H9 (cell line): ENCODE measurements at regions not wholly inside any gene's neighbourhood (a gene's known extent, or its start where the extent isn't known, plus 50 kb on each side); places are given as distances from the start of the nearest gene placed in this dataset.

Experiments
- DNase-seq: peaks from one replicate; pipeline ENCODE4 v3.0.0-alpha.2; 2017
- H2AFZ ChIP-seq: one replicate; pipeline ENCODE4 v1.6.1; 2013; ENCODE audit warnings: mild to moderate bottlenecking, low read length, control low read depth, moderate library complexity
- H2AK5ac ChIP-seq: 2 replicates; pipeline ENCODE4 v1.6.1; 2013; ENCODE audit warnings: low read length, control low read depth, mixed read lengths; ENCODE audit not compliant: insufficient read length
- H2BK120ac ChIP-seq: one replicate; pipeline ENCODE4 v1.6.1; 2013; ENCODE audit warnings: low read depth, mild to moderate bottlenecking, low read length, control low read depth, inconsistent platforms; ENCODE audit not compliant: poor library complexity, severe bottlenecking
- H2BK12ac ChIP-seq: 2 replicates; pipeline ENCODE4 v1.6.1; 2013; ENCODE audit warnings: low read length, control low read depth, mixed read lengths, low read depth; ENCODE audit not compliant: insufficient read length
- H2BK15ac ChIP-seq: 2 replicates; pipeline ENCODE4 v1.6.1; 2013; ENCODE audit warnings: low read depth, low read length, control low read depth
- H2BK20ac ChIP-seq: one replicate; pipeline ENCODE4 v1.6.1; 2013; ENCODE audit warnings: low read depth, mild to moderate bottlenecking, low read length, control low read depth, inconsistent platforms; ENCODE audit not compliant: poor library complexity, severe bottlenecking
- H2BK5ac ChIP-seq: 2 replicates; pipeline ENCODE4 v1.6.1; 2013; ENCODE audit warnings: low read length, control low read depth, mixed read lengths; ENCODE audit not compliant: insufficient read length
- H3K14ac ChIP-seq: 2 replicates; pipeline ENCODE4 v1.6.1; 2013; ENCODE audit warnings: low read length, control low read depth; ENCODE audit not compliant: insufficient read depth
- H3K18ac ChIP-seq: 2 replicates; pipeline ENCODE4 v1.6.1; 2013; ENCODE audit warnings: low read depth, mild to moderate bottlenecking, mixed read lengths, low read length, control low read depth; ENCODE audit not compliant: insufficient read length
- H3K23ac ChIP-seq: 2 replicates; pipeline ENCODE4 v1.6.1; 2013; ENCODE audit warnings: low read length, control low read depth, mixed read lengths, low read depth; ENCODE audit not compliant: insufficient read length
- H3K23me2 ChIP-seq: 2 replicates; pipeline ENCODE4 v1.6.1; 2013; ENCODE audit warnings: low read depth, mild to moderate bottlenecking, mixed read lengths, low read length, control low read depth; ENCODE audit not compliant: insufficient read length, poor library complexity, severe bottlenecking
- H3K27ac ChIP-seq: 2 replicates; pipeline ENCODE4 v1.5.1; 2013; ENCODE audit warnings: low read length, control low read depth, mixed read lengths, low read depth; ENCODE audit not compliant: insufficient read length
- H3K27me3 ChIP-seq: 2 replicates; pipeline ENCODE4 v1.6.1; 2013; ENCODE audit warnings: low read length, control low read depth, inconsistent platforms; ENCODE audit not compliant: insufficient read depth
- H3K4ac ChIP-seq: 2 replicates; pipeline ENCODE4 v1.6.1; 2013; ENCODE audit warnings: low read depth, mild to moderate bottlenecking, control low read depth, inconsistent platforms, low read length, moderate library complexity
- H3K4me1 ChIP-seq: 2 replicates; pipeline ENCODE4 v1.6.1; 2013; ENCODE audit warnings: low read length, control low read depth, inconsistent platforms; ENCODE audit not compliant: insufficient read depth
- H3K4me2 ChIP-seq: 2 replicates; pipeline ENCODE4 v1.6.1; 2013; ENCODE audit warnings: low read length, control low read depth, mixed read lengths; ENCODE audit not compliant: insufficient read length, insufficient read depth
- H3K56ac ChIP-seq: 2 replicates; pipeline ENCODE4 v1.6.1; 2013; ENCODE audit warnings: low read depth, mild to moderate bottlenecking, mixed read lengths, low read length, control low read depth; ENCODE audit not compliant: insufficient read length
- H3K79me1 ChIP-seq: 2 replicates; pipeline ENCODE4 v1.6.1; 2013; ENCODE audit warnings: low read depth, mild to moderate bottlenecking, moderate library complexity, low read length, control low read depth, inconsistent platforms; ENCODE audit not compliant: insufficient read depth, poor library complexity, severe bottlenecking
- H3K79me2 ChIP-seq: 2 replicates; pipeline ENCODE4 v1.6.1; 2013; ENCODE audit warnings: low read length, control low read depth, inconsistent platforms; ENCODE audit not compliant: insufficient read depth
- H3K9ac ChIP-seq: 2 replicates; pipeline ENCODE4 v1.6.1; 2013; ENCODE audit warnings: low read length, control low read depth, mixed read lengths; ENCODE audit not compliant: insufficient read length; ENCODE audit errors: extremely low read depth
- H3K9me3 ChIP-seq: one replicate; pipeline ENCODE4 v1.6.1; 2013; ENCODE audit warnings: low read depth, low read length, inconsistent platforms; ENCODE audit not compliant: control insufficient read depth
- H3T11ph ChIP-seq: one replicate; pipeline ENCODE4 v1.6.1; 2013; ENCODE audit warnings: mild to moderate bottlenecking, low read length, control low read depth, inconsistent platforms
- H4K20me1 ChIP-seq: one replicate; pipeline ENCODE4 v1.6.1; 2013; ENCODE audit not compliant: control insufficient read depth, insufficient read length, insufficient read depth
- H4K5ac ChIP-seq: 2 replicates; pipeline ENCODE4 v1.6.1; 2013; ENCODE audit warnings: low read depth, mild to moderate bottlenecking, mixed read lengths, low read length, control low read depth; ENCODE audit not compliant: insufficient read length
- H4K8ac ChIP-seq: replicated peaks from 2 replicates; pipeline ENCODE4 v1.6.1; 2013; ENCODE audit warnings: low read length, control low read depth, mixed read lengths, low read depth; ENCODE audit not compliant: insufficient read length
- H4K91ac ChIP-seq: 2 replicates; pipeline ENCODE4 v1.6.1; 2013; ENCODE audit warnings: low read depth, mild to moderate bottlenecking, moderate library complexity, mixed read lengths, low read length, control low read depth; ENCODE audit not compliant: insufficient read length
- H3K27ac Mint-ChIP-seq, 3 experiments: 2 replicates in 2 of 3; 3 replicates in 1 of 3; pipeline ENCODE4 v1.8.0; 2020 to 2021; ENCODE audit warnings: mixed read lengths in 3 of 3, mild to moderate bottlenecking in 1 of 3, moderate library complexity in 1 of 3
- H3K27me3 Mint-ChIP-seq: 2 replicates; pipeline ENCODE4 v1.8.0; 2021; ENCODE audit warnings: low read depth, mild to moderate bottlenecking, moderate library complexity, mixed read lengths
- H3K36me3 Mint-ChIP-seq, 3 experiments: 2 replicates in 2 of 3; 3 replicates in 1 of 3; pipeline ENCODE4 v1.8.0; 2020 to 2021; ENCODE audit warnings: low read depth in 3 of 3, mixed read lengths in 3 of 3; ENCODE audit not compliant: insufficient read depth in 1 of 3
- H3K4me1 Mint-ChIP-seq, 2 experiments: 2 replicates each; pipeline ENCODE4 v1.8.0; 2020; ENCODE audit warnings: mixed read lengths in 2 of 2
- H3K4me3 Mint-ChIP-seq, 2 experiments: 2 replicates in 1 of 2; 3 replicates in 1 of 2; pipeline ENCODE4 v1.8.0; 2020 to 2021; ENCODE audit warnings: mild to moderate bottlenecking in 2 of 2, mixed read lengths in 2 of 2, moderate library complexity in 1 of 2
- H3K9me3 Mint-ChIP-seq, 2 experiments: 2 replicates in 1 of 2; 3 replicates in 1 of 2; pipeline ENCODE4 v1.8.0; 2020; ENCODE audit warnings: mild to moderate bottlenecking in 2 of 2, mixed read lengths in 2 of 2, moderate library complexity in 1 of 2
- CTCF ChIP-seq: fragments of 200-600 bp; sonication (generic); conservative IDR thresholded peaks from 3 replicates; pipeline ENCODE4 v1.8.0; 2021; ENCODE audit warnings: antibody characterized with exemption, mild to moderate bottlenecking
- WGBS: extraction: QIAGEN DNeasy Blood & Tissue Kit; methylation state at CpG from one replicate; pipeline ENCODE4 v1.1.7; 2013; ENCODE audit warnings: missing lambda C conversion rate, low lambda C conversion rate, mixed read lengths; ENCODE audit not compliant: insufficient read length; ENCODE audit errors: extremely low coverage; 5-methylcytosine and 5-hydroxymethylcytosine counted together

- no peaks in the 10 kb centered on the region for H3K27me3 Mint-ChIP-seq
- Histone ChIP-seq H2BK120ac (no peak overlapping the region), H4K5ac (no peak overlapping the region), H4K8ac (no peak overlapping the region), H3K14ac (no peak overlapping the region), H2BK15ac (no peak overlapping the region), H2AK5ac (no peak overlapping the region), H2BK5ac (no peak overlapping the region), H3K23me2 (no peaks in the 10 kb centered on the region), H3K4me2 (no peak overlapping the region), H2BK20ac (no peak overlapping the region), H4K20me1 (no peaks in the 10 kb centered on the region), H4K91ac (no peak overlapping the region), H3K4me1 (no peaks in the 10 kb centered on the region), H3K56ac (no peak overlapping the region), H2AFZ (no peak overlapping the region), H3K4ac (no peak overlapping the region), H3K79me1 (no peaks in the 10 kb centered on the region), H3T11ph (no peak overlapping the region), H3K9me3 (peaks cover 28% of the 10 kb centered on the region), H2BK12ac (no peak overlapping the region), H3K9ac (no peak overlapping the region), H3K27me3 (no peaks in the 10 kb centered on the region), H3K27ac (no peak overlapping the region), H3K79me2 (no peaks in the 10 kb centered on the region), H3K18ac (no peak overlapping the region), H3K23ac (no peak overlapping the region)
- H3K27ac Mint-ChIP-seq: no peak overlapping the region
- H3K4me3 Mint-ChIP-seq: no peak overlapping the region
- no peak for DNase-seq
- no CpG with 5 or more reads among the region's 1 CpG for WGBS
- peaks cover 63 to 94% of the 10 kb centered on the region in 2 experiments for H3K9me3 Mint-ChIP-seq
- H3K36me3 Mint-ChIP-seq: peaks cover 2 to 4% (median 3%) of the 10 kb centered on the region in 3 experiments; a peak in 5 of 7 replicates
- no peaks in the 10 kb centered on the region for H3K4me1 Mint-ChIP-seq
- TF ChIP-seq CTCF: no peak
Measured at GRCh38 chrX:56498756-56499155, 64.7 kb upstream of the UBQLN2 start.
